ENCODE measurements at regions not wholly inside any gene's neighbourhood (a gene's known extent, or its start where the extent isn't known, plus 50 kb on each side); places are given as distances from the start of the nearest gene placed in this dataset.

- H3K27me3 ChIP-seq = no peaks in the 10 kb centered on the region
- no peak for TF ChIP-seq POLR2A (IDR thresholded peaks at IDR 0.05)
- TF ChIP-seq CTCF (IDR thresholded peaks at IDR 0.05) = no peak
- DNase-seq = peak in 4 of 7 donors; percentile 12 to 33 (median 30)
- peak overlapping the region in 3 of 5 donors; percentile 35 to 82 (median 60) for H3K27ac ChIP-seq
- H3K4me1 ChIP-seq (replicated peaks in 1 of 2) = no peaks in the 10 kb centered on the region
- H3K36me3 ChIP-seq (replicated peaks in 1 of 2) = no peaks in the 10 kb centered on the region
- H3K9me3 ChIP-seq (replicated peaks in 1 of 3) = no peaks in the 10 kb centered on the region
- WGBS, 4 donors = 59 to 77% (median 64%) methylated on average over 12 to 13 of the region's 13 CpGs
- peak overlapping the region in 3 of 4 donors; percentile 8 to 60 (median 20) for H3K4me3 ChIP-seq
- intact Hi-C loops (cut with DNase I) = no loop called here
Observed at GRCh38 chr5:18745042-18745987, 1111.1 kb downstream of the TAF11L14 start.

GRCh38 chr5:18745988-18746615, 1111.8 kb downstream of the TAF11L14 start:
- WGBS, 4 donors = 57 to 65% (median 62%) methylated on average over 9 of the region's 9 CpGs
- Histone ChIP-seq H3K27me3 (no peaks in the 10 kb centered on the region), H3K4me1 (replicated peaks in 1 of 2) (no peaks in the 10 kb centered on the region), H3K27ac (peak overlapping the region in 3 of 5 donors; percentile 35 to 82 (median 60)), H3K36me3 (replicated peaks in 1 of 2) (no peaks in the 10 kb centered on the region), H3K9me3 (replicated peaks in 1 of 3) (no peaks in the 10 kb centered on the region), H3K4me3 (peak overlapping the region in 3 of 4 donors; percentile 8 to 60 (median 20))
- intact Hi-C loops (cut with DNase I) = no loop called here
- TF ChIP-seq POLR2A (IDR thresholded peaks at IDR 0.05) = no peak
- no peak for TF ChIP-seq CTCF (IDR thresholded peaks at IDR 0.05)
- DNase-seq = peak in 2 of 7 donors; percentile 18 to 22

- Histone ChIP-seq H3K27me3 (no peaks in the 10 kb centered on the region), H3K4me1 (replicated peaks in 1 of 2) (no peaks in the 10 kb centered on the region), H3K4me3 (no peak overlapping the region), H3K9me3 (replicated peaks in 1 of 3) (no peaks in the 10 kb centered on the region), H3K27ac (no peak overlapping the region), H3K36me3 (replicated peaks in 1 of 2) (no peaks in the 10 kb centered on the region)
- DNase-seq = no peak
- 78 to 82% (median 80%) methylated on average over 4 of the region's 4 CpGs for WGBS, 4 donors
- intact Hi-C loops (cut with DNase I) = no loop called here
- no peak for TF ChIP-seq POLR2A (IDR thresholded peaks at IDR 0.05)
- no peak for TF ChIP-seq CTCF (IDR thresholded peaks at IDR 0.05)
Observed at GRCh38 chr5:18749763-18750162, 1115.5 kb downstream of the TAF11L14 start.

- Histone ChIP-seq H3K27me3 (no peaks in the 10 kb centered on the region), H3K4me1 (replicated peaks in 1 of 2) (no peaks in the 10 kb centered on the region), H3K9me3 (replicated peaks in 1 of 3) (no peaks in the 10 kb centered on the region), H3K4me3 (no peak overlapping the region), H3K36me3 (replicated peaks in 1 of 2) (no peaks in the 10 kb centered on the region), H3K27ac (no peak overlapping the region)
- intact Hi-C loops (cut with DNase I) = no loop called here
- no peak for TF ChIP-seq POLR2A (IDR thresholded peaks at IDR 0.05)
- TF ChIP-seq CTCF (IDR thresholded peaks at IDR 0.05) = no peak
- DNase-seq = no peak
- 58 to 68% (median 65%) methylated on average over 1 of the region's 1 CpG for WGBS, 4 donors
Observed at GRCh38 chr5:18752317-18752716, 1118.1 kb downstream of the TAF11L14 start.

Measured in adrenal gland (tissue), 9 donors.